Superior temporal gyrus (tissue), 1 donor: ENCODE measurements at regions not wholly inside any gene's neighbourhood (a gene's known extent, or its start where the extent isn't known, plus 50 kb on each side); places are given as distances from the start of the nearest gene placed in this dataset.
A peak's percentile ranks its signal among the peaks of the same experiment; 100 is the strongest.

Source experiments
- DNase-seq: peaks from one replicate; pipeline ENCODE4 v3.0.0-alpha.2; 2016; ENCODE audit errors: extremely low spot score

GRCh38 chr13:73850104-73850873, 283.9 kb downstream of the KLF12 start:
- DNase-seq: no peak

GRCh38 chr13:73849292-73849691, 284.9 kb downstream of the KLF12 start:
- no peak for DNase-seq

- DNase-seq: no peak
Observed at GRCh38 chr13:73844986-73845385, 289.2 kb downstream of the KLF12 start.

GRCh38 chr13:73842626-73843025, 291.6 kb downstream of the KLF12 start:
- DNase-seq: no peak

- DNase-seq: no peak
Observed at GRCh38 chr13:73842184-73842583, 292.0 kb downstream of the KLF12 start.

GRCh38 chr13:73837147-73837546, 297.1 kb downstream of the KLF12 start:
- no peak for DNase-seq

- peak; percentile 80 for DNase-seq
Observed at GRCh38 chr13:73835138-73835721, 299.0 kb downstream of the KLF12 start.

- DNase-seq: no peak
Observed at GRCh38 chr13:73833325-73834070, 300.7 kb downstream of the KLF12 start.

- DNase-seq: no peak
Observed at GRCh38 chr13:73832825-73833224, 301.4 kb downstream of the KLF12 start.

- no peak for DNase-seq
Observed at GRCh38 chr13:73832128-73832588, 302.0 kb downstream of the KLF12 start.

- no peak for DNase-seq
Observed at GRCh38 chr13:73829416-73829815, 304.8 kb downstream of the KLF12 start.

GRCh38 chr13:73828811-73829210, 305.4 kb downstream of the KLF12 start:
- DNase-seq: no peak

- no peak for DNase-seq
Observed at GRCh38 chr13:73827434-73827833, 306.8 kb downstream of the KLF12 start.

- no peak for DNase-seq
Observed at GRCh38 chr13:73825143-73825542, 309.1 kb downstream of the KLF12 start.

- no peak for DNase-seq
Observed at GRCh38 chr13:73822668-73823592, 311.3 kb downstream of the KLF12 start.

- no peak for DNase-seq
Observed at GRCh38 chr13:73820688-73821087, 313.5 kb downstream of the KLF12 start.

- DNase-seq: no peak
Observed at GRCh38 chr13:73820285-73820684, 313.9 kb downstream of the KLF12 start.

- DNase-seq: no peak
Observed at GRCh38 chr13:73819711-73820110, 314.5 kb downstream of the KLF12 start.

- no peak for DNase-seq
Observed at GRCh38 chr13:73816702-73817101, 317.5 kb downstream of the KLF12 start.

- DNase-seq: no peak
Observed at GRCh38 chr13:73815796-73816195, 318.4 kb downstream of the KLF12 start.

GRCh38 chr13:73810647-73811046, 323.6 kb downstream of the KLF12 start:
- DNase-seq: no peak

- no peak for DNase-seq
Observed at GRCh38 chr13:73809561-73809960, 324.6 kb downstream of the KLF12 start.
